Thoracic aorta (tissue), 2 donors: ENCODE measurements at regions not wholly inside any gene's neighbourhood (a gene's known extent, or its start where the extent isn't known, plus 50 kb on each side); places are given as distances from the start of the nearest gene placed in this dataset.

Source experiments
- ATAC-seq: fragments of 150-250 bp; one replicate; pipeline ENCODE4 v1.8.0; 2017; ENCODE audit warnings: low read depth; ENCODE audit not compliant: insufficient number of reproducible peaks, low FRiP score
- DNase-seq: peaks from one replicate; pipeline ENCODE4 v3.0.0-alpha.2; 2020; ENCODE audit warnings: low spot score
- H3K27ac ChIP-seq, 2 donors: fragments of 200-600 bp; sonication (generic); 1 replicate in 1 of 2; 2 replicates in 1 of 2; pipeline ENCODE4 v1.5.1; 2016; ENCODE audit warnings: mild to moderate bottlenecking in 2 of 2, moderate library complexity in 2 of 2
- H3K27me3 ChIP-seq: fragments of 200-600 bp; sonication (generic); replicated peaks from 2 replicates; pipeline ENCODE4 v1.6.0; 2016; ENCODE audit warnings: mild to moderate bottlenecking; ENCODE audit not compliant: insufficient read depth
- H3K36me3 ChIP-seq: fragments of 200-600 bp; sonication (generic); one replicate; pipeline ENCODE4 v1.5.1; 2016
- H3K4me1 ChIP-seq, 2 donors: fragments of 200-600 bp; sonication (generic); 1 replicate in 1 of 2; 2 replicates in 1 of 2; pipeline versions ENCODE4 v1.5.1 to v1.6.0; 2016; ENCODE audit warnings: low read depth in 2 of 2, mild to moderate bottlenecking in 1 of 2; ENCODE audit not compliant: control insufficient read depth in 1 of 2
- H3K4me3 ChIP-seq: fragments of 200-600 bp; sonication (generic); 2 replicates; pipeline ENCODE4 v1.5.1; 2016; ENCODE audit warnings: mild to moderate bottlenecking
- H3K9me3 ChIP-seq: fragments of 200-600 bp; sonication (generic); 2 replicates; pipeline ENCODE4 v1.5.1; 2016
- TF ChIP-seq, protein P1 (sequence below): fragments of 200-600 bp; sonication (generic); IDR thresholded peaks from one replicate; pipeline ENCODE4 v1.5.1; 2019; ENCODE audit warnings: antibody characterized with exemption

DNA sequence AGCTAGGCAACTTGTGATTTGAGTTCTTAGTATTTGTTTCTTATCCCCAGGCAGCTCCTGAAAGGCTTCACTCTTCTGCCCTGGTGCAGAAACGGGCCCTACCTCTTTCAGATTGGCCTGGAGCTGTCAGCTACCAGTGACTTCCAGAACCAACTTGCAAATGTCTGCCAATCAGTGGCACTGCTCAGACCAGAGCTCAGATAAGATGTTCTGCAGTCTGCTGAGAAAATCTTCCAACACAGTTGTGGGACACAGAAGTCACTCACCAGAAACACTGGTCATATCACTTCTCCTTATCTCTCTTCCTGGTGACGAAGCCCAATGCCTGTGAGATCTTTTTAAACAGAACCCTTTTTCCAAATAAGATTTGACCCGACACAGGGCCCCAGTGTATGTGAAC is 81.9 kb upstream of the DUSP5 start:
- H3K4me1 ChIP-seq = peaks cover under 1 to 6% of the 10 kb centered on the region in 2 donors
- H3K36me3 ChIP-seq = no peaks in the 10 kb centered on the region
- TF ChIP-seq, protein P1, sequence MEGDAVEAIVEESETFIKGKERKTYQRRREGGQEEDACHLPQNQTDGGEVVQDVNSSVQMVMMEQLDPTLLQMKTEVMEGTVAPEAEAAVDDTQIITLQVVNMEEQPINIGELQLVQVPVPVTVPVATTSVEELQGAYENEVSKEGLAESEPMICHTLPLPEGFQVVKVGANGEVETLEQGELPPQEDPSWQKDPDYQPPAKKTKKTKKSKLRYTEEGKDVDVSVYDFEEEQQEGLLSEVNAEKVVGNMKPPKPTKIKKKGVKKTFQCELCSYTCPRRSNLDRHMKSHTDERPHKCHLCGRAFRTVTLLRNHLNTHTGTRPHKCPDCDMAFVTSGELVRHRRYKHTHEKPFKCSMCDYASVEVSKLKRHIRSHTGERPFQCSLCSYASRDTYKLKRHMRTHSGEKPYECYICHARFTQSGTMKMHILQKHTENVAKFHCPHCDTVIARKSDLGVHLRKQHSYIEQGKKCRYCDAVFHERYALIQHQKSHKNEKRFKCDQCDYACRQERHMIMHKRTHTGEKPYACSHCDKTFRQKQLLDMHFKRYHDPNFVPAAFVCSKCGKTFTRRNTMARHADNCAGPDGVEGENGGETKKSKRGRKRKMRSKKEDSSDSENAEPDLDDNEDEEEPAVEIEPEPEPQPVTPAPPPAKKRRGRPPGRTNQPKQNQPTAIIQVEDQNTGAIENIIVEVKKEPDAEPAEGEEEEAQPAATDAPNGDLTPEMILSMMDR = no peak
- H3K9me3 ChIP-seq = no peaks in the 10 kb centered on the region
- no peak overlapping the region for H3K4me3 ChIP-seq
- no peak for ATAC-seq
- H3K27ac ChIP-seq = no peak overlapping the region
- DNase-seq = no peak
- no peaks in the 10 kb centered on the region for H3K27me3 ChIP-seq

DNA sequence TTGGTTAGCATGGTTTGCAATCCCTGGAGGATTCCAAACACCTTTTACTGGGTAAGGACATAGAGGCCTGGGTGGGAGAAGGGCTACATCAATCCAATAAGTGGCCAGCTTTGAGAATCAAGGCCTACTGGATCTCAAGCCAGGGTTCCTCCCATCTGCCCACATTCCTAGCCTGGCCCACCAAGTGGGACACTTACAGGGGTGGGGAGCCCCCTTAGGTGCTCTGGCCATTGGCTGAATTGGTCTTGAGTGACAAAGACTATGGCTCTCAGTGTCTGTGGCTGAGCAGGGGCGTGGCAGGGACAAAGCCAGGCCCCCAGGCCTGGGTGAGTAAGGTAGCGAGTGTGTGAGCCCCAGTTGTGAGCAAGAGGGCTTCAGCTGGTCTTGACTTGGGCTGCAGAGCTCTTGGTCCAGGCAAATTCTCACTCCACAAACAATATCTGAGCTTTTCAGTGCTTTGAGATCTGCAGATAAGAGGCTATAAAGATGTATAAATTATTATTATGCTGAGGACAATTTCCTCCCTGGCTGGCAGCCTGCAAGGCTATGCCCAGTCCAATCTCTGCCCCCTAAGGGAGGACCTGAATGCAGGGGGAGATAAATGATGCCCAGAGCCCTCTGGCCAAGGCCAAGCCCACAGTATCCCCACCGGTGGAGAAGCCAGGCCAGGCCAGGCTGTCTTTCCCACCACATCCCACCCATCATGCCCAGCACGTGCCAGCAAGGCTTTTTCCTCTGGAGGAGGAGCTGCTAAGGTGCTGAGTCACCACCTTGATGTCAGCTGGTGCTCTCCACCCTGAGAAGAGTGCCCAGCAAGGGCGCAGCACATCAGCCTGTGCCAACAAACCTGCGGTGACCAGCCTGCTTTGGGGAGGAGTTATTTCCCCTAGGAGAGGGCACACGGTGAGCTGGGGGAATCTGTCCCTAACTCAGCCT is 80.7 kb upstream of the DUSP5 start:
- Histone ChIP-seq H3K9me3 (no peaks in the 10 kb centered on the region), H3K27ac (no peak overlapping the region), H3K4me3 (no peak overlapping the region), H3K4me1 (no peaks in the 10 kb centered on the region), H3K36me3 (no peaks in the 10 kb centered on the region), H3K27me3 (no peaks in the 10 kb centered on the region)
- DNase-seq = no peak
- TF ChIP-seq, protein P1 = no peak
- no peak for ATAC-seq

DNA sequence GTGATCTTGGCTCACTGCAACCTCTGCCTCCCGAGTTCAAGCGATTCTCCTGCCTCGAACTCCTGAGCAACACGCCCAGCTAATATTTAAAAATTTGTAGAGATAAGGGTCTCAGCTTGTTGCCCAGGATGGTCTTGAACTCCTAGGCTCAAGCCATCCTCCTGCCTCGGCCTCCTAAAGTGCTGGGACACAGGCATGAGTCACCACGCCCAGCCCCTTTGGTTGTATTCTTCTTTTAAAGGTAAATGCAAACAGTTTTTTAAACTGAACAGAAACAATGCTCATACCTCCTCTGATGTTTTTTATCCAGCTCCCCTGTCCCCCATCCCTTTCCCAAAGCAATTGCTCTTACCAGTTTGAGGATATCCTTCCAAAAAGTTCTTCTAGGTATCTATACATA is 79.5 kb upstream of the DUSP5 start:
- Histone ChIP-seq H3K27ac (no peak overlapping the region), H3K27me3 (no peaks in the 10 kb centered on the region), H3K4me1 (peaks cover 0 to 2% of the 10 kb centered on the region in 2 donors), H3K9me3 (no peaks in the 10 kb centered on the region), H3K4me3 (no peak overlapping the region), H3K36me3 (no peaks in the 10 kb centered on the region)
- no peak for ATAC-seq
- TF ChIP-seq, protein P1 = no peak
- no peak for DNase-seq

DNA sequence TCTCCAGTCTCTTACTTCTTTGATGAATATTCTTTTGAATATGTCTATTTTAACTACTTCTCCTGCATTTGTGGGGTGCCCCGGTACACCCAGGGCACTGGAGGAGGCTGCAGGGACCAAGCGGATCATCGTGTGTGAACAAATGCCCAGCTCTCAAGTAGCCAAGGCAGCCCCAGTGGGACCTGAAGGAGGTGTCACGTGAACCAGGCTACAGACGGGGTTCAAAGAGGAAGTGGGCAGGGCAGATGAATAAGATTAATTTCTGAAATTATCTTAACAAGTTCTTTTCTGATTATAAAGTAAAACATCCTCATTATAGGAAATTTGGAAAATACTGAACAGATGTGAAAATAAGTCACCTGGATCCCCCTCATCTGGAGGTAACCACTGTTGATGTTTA is 78.4 kb upstream of the DUSP5 start:
- DNase-seq (no peak), ATAC-seq (no peak)
- TF ChIP-seq, protein P1 = no peak
- no peaks in the 10 kb centered on the region for H3K9me3 ChIP-seq
- H3K4me3 ChIP-seq = no peak overlapping the region
- peaks cover 0 to 2% of the 10 kb centered on the region in 2 donors for H3K4me1 ChIP-seq
- H3K36me3 ChIP-seq = no peaks in the 10 kb centered on the region
- no peak overlapping the region for H3K27ac ChIP-seq
- H3K27me3 ChIP-seq = no peaks in the 10 kb centered on the region

DNA sequence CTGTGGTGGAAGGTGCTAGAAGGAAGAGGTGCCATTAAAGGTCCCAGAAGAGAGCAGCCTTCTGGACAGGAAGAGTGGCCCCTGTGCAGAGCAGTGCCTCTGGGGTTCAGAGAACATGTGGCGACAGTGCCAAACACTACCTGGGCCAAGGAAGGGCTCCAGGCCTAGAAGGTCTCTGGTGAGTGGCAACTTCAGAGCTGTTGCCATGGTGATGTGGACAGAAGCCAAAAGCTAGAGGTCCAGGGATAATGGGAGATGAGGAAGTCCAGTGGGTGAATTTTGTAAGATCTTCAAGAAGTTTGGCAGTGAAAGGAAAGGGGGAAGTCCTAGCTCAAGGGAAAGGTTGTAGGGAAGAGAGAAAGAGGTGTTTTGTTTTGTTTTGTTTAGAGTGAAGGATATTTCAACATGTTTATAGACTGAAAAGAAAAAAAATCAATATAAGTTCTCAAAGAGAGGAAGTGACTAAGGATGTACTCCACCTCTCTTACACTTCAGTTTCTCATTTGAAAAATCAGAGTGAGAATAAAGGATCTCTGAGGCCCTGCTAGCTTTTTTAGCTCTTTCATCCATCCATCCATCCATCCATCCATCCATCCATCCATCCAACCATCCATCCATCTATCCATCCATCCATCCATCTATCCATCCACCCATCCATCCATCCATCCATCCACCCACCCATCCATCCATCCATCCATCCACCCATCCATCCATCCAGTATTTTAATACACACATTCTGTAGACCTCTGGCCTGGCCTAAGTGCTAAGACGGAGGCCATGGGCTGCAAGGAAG is 77.1 kb upstream of the DUSP5 start:
- no peak overlapping the region for H3K27ac ChIP-seq
- TF ChIP-seq, protein P1 = no peak
- ATAC-seq (no peak), DNase-seq (no peak)
- H3K27me3 ChIP-seq = no peaks in the 10 kb centered on the region
- H3K4me1 ChIP-seq = peaks cover 0 to 2% of the 10 kb centered on the region in 2 donors
- no peaks in the 10 kb centered on the region for H3K36me3 ChIP-seq
- no peak overlapping the region for H3K4me3 ChIP-seq
- H3K9me3 ChIP-seq = no peaks in the 10 kb centered on the region
